Transverse colon (tissue), 4 donors: ENCODE measurements at regions not wholly inside any gene's neighbourhood (a gene's known extent, or its start where the extent isn't known, plus 50 kb on each side); places are given as distances from the start of the nearest gene placed in this dataset.

ENCODE experiments used
- CTCF ChIP-seq, 5 experiments: fragments of 200-600 bp in 3 of 5; fragments of 450-650 bp in 2 of 5; sonication (generic) in 3 of 5; IDR thresholded peaks; 1 replicate in 2 of 5; 2 replicates in 3 of 5; pipeline ENCODE4 v1.5.1; 2016 to 2017; ENCODE audit warnings: antibody characterized with exemption in 5 of 5, inconsistent platforms in 3 of 5, mild to moderate bottlenecking in 2 of 5, moderate library complexity in 1 of 5
- EP300 ChIP-seq: sonication (generic); formaldehyde crosslinking; IDR thresholded peaks from one replicate; pipeline ENCODE4 v1.6.1; 2017; ENCODE audit warnings: antibody characterized with exemption, low read depth
- POLR2A ChIP-seq: fragments of 450-650 bp; IDR thresholded peaks from one replicate; pipeline ENCODE4 v1.6.1; 2016; ENCODE audit warnings: antibody characterized with exemption, mild to moderate bottlenecking, moderate library complexity
- POLR2AphosphoS5 ChIP-seq, 3 donors: sonication (generic); formaldehyde crosslinking; IDR thresholded peaks; one replicate each; pipeline ENCODE4 v1.6.1; 2016; ENCODE audit warnings: antibody characterized with exemption in 3 of 3

GRCh38 chr4:153040677-153041076 is 104.6 kb downstream of the FHDC1 start:
- no peak for TF ChIP-seq EP300
- TF ChIP-seq POLR2AphosphoS5 (IDR thresholded peaks at IDR 0.05): no peak
- TF ChIP-seq CTCF (IDR thresholded peaks at IDR 0.05): no peak
- TF ChIP-seq POLR2A: no peak
